ENCODE measurements at regions not wholly inside any gene's neighbourhood (a gene's known extent, or its start where the extent isn't known, plus 50 kb on each side); places are given as distances from the start of the nearest gene placed in this dataset.

DNA sequence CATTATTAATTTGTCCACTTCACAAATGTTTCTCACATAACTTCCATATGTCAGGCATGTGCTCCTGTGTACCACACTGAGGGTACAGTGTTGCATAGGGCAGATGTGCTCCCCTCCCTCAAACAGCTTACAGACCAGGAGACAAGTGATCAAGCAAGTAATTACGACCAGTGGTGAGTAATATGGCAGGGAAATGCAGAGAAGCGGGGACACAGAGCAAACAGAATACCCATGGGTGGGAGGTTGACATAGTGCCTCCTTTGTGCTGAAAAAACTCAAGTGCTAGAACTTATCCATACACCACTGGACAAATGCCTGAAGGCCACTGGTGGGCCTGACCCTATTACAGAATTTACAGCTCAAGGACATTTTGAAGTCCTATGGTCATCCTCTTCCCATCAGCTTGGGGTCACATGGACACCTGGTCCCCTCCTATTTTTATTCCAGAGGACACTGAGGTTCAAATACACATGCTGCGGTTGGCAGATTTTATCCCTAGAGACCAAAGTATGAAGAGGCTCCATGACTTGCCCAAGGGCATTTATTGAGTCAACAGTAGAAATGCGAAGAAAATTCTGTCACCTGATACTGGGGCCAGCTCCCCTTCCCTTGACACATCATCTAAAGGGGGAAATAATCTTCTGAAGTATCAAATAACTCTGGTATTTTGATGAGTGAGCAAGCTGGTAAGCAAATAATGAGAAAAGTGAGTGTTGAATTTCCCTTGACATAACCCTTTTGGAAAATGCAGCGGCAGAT is 116.6 kb downstream of the QRSL1 start:
- Histone ChIP-seq H3K4me2 (ENCODE audit: low read length) (no peak overlapping the region), H3K4me3 (replicated peaks in 1 of 2; ENCODE audit: low read depth in 1 of 2, low read length in 2 of 2) (no peak overlapping the region), H4K20me1 (ENCODE audit: insufficient read depth) (no peaks in the 10 kb centered on the region), H3K27ac (ENCODE audit: low read depth, low read length) (no peak overlapping the region), H3K79me2 (ENCODE audit: insufficient read depth, low read length) (no peaks in the 10 kb centered on the region), H3K9ac (ENCODE audit: low read length) (no peak overlapping the region), H3K36me3 (ENCODE audit: control insufficient read depth in 1 of 2, insufficient read depth in 2 of 2, low read length in 2 of 2) (no peaks in the 10 kb centered on the region), H3K9me3 (ENCODE audit: control insufficient read depth in 1 of 2, insufficient read depth in 1 of 2, low read depth in 1 of 2, low read length in 2 of 2) (no peaks in the 10 kb centered on the region), H3K4me1 (ENCODE audit: control insufficient read depth in 1 of 2, insufficient read depth in 2 of 2, low read length in 2 of 2) (no peaks in the 10 kb centered on the region), H3K27me3 (ENCODE audit: insufficient read depth, low read length) (no peaks in the 10 kb centered on the region), H3K9me2 (ENCODE audit: insufficient read depth) (no peaks in the 10 kb centered on the region), H2AFZ (ENCODE audit: low read depth, low read length, poor library complexity, severe bottlenecking) (no peak overlapping the region)
- RAD21 ChIA-PET (ENCODE audit: low non-redundant PET in 1 of 2, low total read pairs in 2 of 2, uncharacterized antibody in 2 of 2, unreplicated experiment in 2 of 2), result no interaction called here
- TF ChIP-seq ZFX (IDR thresholded peaks at IDR 0.05) (no peak), POLR2A (IDR thresholded peaks at IDR 0.05; ENCODE audit: borderline replicate concordance, extremely low read depth, insufficient read depth, insufficient read length) (no peak), CBX3 (IDR thresholded peaks at IDR 0.05; ENCODE audit: low read depth) (no peak), YY1 (IDR thresholded peaks at IDR 0.05; ENCODE audit: extremely low read depth, insufficient replicate concordance, low read depth, low read length) (no peak), FOSL1 (IDR thresholded peaks at IDR 0.05; ENCODE audit: low read depth) (no peak), ELF1 (IDR thresholded peaks at IDR 0.05; ENCODE audit: borderline replicate concordance, low read depth) (no peak), SP1 (IDR thresholded peaks at IDR 0.05; ENCODE audit: low read depth) (no peak), JUND (IDR thresholded peaks at IDR 0.05) (no peak)
- TF ChIP-seq, protein P1, sequence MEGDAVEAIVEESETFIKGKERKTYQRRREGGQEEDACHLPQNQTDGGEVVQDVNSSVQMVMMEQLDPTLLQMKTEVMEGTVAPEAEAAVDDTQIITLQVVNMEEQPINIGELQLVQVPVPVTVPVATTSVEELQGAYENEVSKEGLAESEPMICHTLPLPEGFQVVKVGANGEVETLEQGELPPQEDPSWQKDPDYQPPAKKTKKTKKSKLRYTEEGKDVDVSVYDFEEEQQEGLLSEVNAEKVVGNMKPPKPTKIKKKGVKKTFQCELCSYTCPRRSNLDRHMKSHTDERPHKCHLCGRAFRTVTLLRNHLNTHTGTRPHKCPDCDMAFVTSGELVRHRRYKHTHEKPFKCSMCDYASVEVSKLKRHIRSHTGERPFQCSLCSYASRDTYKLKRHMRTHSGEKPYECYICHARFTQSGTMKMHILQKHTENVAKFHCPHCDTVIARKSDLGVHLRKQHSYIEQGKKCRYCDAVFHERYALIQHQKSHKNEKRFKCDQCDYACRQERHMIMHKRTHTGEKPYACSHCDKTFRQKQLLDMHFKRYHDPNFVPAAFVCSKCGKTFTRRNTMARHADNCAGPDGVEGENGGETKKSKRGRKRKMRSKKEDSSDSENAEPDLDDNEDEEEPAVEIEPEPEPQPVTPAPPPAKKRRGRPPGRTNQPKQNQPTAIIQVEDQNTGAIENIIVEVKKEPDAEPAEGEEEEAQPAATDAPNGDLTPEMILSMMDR (IDR thresholded peaks at IDR 0.05 in 2 of 3, conservative IDR thresholded peaks at IDR 0.05 in 1 of 3; ENCODE audit: borderline replicate concordance in 1 of 3, insufficient read depth in 1 of 3, low read depth in 2 of 3, low read length in 2 of 3), result no peak
- TF ChIP-seq, protein P2, sequence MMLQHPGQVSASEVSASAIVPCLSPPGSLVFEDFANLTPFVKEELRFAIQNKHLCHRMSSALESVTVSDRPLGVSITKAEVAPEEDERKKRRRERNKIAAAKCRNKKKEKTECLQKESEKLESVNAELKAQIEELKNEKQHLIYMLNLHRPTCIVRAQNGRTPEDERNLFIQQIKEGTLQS (IDR thresholded peaks at IDR 0.05), result no peak
- POLR2A ChIA-PET, result no interaction called here
- intact Hi-C loops (cut with micrococcal nuclease), result no loop called here
- DNase-seq (ENCODE audit: low read depth, low spot score) (no peak), ATAC-seq (no peak)
- BruUV-seq (replicated peaks), result no TSS peak
- CTCF ChIA-PET, result no interaction called here
